ENCODE measurements at regions not wholly inside any gene's neighbourhood (a gene's known extent, or its start where the extent isn't known, plus 50 kb on each side); places are given as distances from the start of the nearest gene placed in this dataset.

DNA sequence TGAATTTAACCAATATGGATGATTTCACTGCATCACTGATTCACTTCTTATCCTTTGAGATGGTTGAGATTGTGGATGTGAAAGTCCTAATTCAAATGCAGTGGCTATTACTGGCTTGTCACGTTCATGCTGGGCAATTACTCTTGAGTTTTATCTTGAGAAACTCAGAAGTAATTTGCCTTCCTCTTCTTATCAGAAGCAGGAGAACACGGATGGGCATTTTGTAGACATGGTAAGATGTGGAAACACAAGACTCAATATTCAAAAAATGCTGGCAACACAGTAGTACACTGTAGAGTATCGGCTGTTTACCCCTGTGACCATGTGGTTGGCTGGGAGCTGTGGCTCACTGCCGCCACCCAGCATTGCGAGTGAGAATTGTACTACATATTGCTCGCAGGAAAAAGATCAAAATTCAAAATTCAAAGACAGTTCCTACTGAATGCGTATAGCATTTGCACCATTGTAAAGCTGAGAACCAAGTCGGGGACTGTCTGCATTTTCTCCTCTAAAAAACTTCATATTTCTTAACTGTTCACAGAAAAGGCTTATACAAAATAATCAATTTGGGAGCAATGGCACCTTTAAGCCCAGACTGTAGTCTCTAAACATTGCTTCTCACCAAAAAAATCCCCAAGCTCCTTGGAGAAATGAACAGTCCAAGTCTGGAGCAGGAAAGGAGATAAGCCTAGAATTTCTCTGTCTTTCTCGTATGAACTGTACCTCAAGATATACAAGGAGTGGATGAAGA lies 61.9 kb upstream of the ELOVL5 start (continued):
- TF ChIP-seq CEBPZ (IDR thresholded peaks at IDR 0.05; ENCODE audit: low read depth, low read length): no peak
- TF ChIP-seq PAX5 (IDR thresholded peaks at IDR 0.05; ENCODE audit: borderline replicate concordance, low read depth, low read length): 0 out of 2 replicates have a peak, but pooled peaks have one; percentile 19
- no peak for TF ChIP-seq KLF5 (IDR thresholded peaks at IDR 0.05; ENCODE audit: partially characterized antibody)
- TF ChIP-seq ETV6 (conservative IDR thresholded peaks at IDR 0.05 in 1 of 2, IDR thresholded peaks at IDR 0.05 in 1 of 2; ENCODE audit: borderline replicate concordance in 1 of 2, low read depth in 1 of 2): peak in 1 of 2 experiments; percentile 52; a peak in 1 of 4 replicates
- TF ChIP-seq PML (IDR thresholded peaks at IDR 0.05; ENCODE audit: low read length): no peak
- TF ChIP-seq CBX3 (IDR thresholded peaks at IDR 0.05; ENCODE audit: borderline replicate concordance, low read depth): no peak
- peak; percentile 69; the same call in 1 of the 2 replicates for TF ChIP-seq RB1 (IDR thresholded peaks at IDR 0.05; ENCODE audit: borderline replicate concordance)
- TF ChIP-seq, protein P1, sequence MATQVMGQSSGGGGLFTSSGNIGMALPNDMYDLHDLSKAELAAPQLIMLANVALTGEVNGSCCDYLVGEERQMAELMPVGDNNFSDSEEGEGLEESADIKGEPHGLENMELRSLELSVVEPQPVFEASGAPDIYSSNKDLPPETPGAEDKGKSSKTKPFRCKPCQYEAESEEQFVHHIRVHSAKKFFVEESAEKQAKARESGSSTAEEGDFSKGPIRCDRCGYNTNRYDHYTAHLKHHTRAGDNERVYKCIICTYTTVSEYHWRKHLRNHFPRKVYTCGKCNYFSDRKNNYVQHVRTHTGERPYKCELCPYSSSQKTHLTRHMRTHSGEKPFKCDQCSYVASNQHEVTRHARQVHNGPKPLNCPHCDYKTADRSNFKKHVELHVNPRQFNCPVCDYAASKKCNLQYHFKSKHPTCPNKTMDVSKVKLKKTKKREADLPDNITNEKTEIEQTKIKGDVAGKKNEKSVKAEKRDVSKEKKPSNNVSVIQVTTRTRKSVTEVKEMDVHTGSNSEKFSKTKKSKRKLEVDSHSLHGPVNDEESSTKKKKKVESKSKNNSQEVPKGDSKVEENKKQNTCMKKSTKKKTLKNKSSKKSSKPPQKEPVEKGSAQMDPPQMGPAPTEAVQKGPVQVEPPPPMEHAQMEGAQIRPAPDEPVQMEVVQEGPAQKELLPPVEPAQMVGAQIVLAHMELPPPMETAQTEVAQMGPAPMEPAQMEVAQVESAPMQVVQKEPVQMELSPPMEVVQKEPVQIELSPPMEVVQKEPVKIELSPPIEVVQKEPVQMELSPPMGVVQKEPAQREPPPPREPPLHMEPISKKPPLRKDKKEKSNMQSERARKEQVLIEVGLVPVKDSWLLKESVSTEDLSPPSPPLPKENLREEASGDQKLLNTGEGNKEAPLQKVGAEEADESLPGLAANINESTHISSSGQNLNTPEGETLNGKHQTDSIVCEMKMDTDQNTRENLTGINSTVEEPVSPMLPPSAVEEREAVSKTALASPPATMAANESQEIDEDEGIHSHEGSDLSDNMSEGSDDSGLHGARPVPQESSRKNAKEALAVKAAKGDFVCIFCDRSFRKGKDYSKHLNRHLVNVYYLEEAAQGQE (IDR thresholded peaks at IDR 0.05; ENCODE audit: low read depth, low read length): no peak
- TF ChIP-seq, protein P2, sequence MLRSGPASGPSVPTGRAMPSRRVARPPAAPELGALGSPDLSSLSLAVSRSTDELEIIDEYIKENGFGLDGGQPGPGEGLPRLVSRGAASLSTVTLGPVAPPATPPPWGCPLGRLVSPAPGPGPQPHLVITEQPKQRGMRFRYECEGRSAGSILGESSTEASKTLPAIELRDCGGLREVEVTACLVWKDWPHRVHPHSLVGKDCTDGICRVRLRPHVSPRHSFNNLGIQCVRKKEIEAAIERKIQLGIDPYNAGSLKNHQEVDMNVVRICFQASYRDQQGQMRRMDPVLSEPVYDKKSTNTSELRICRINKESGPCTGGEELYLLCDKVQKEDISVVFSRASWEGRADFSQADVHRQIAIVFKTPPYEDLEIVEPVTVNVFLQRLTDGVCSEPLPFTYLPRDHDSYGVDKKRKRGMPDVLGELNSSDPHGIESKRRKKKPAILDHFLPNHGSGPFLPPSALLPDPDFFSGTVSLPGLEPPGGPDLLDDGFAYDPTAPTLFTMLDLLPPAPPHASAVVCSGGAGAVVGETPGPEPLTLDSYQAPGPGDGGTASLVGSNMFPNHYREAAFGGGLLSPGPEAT (IDR thresholded peaks at IDR 0.05; ENCODE audit: low read depth): peak; percentile 36; the same call in 1 of the 2 replicates
- TF ChIP-seq, protein P3, sequence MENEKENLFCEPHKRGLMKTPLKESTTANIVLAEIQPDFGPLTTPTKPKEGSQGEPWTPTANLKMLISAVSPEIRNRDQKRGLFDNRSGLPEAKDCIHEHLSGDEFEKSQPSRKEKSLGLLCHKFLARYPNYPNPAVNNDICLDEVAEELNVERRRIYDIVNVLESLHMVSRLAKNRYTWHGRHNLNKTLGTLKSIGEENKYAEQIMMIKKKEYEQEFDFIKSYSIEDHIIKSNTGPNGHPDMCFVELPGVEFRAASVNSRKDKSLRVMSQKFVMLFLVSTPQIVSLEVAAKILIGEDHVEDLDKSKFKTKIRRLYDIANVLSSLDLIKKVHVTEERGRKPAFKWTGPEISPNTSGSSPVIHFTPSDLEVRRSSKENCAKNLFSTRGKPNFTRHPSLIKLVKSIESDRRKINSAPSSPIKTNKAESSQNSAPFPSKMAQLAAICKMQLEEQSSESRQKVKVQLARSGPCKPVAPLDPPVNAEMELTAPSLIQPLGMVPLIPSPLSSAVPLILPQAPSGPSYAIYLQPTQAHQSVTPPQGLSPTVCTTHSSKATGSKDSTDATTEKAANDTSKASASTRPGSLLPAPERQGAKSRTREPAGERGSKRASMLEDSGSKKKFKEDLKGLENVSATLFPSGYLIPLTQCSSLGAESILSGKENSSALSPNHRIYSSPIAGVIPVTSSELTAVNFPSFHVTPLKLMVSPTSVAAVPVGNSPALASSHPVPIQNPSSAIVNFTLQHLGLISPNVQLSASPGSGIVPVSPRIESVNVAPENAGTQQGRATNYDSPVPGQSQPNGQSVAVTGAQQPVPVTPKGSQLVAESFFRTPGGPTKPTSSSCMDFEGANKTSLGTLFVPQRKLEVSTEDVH (IDR thresholded peaks at IDR 0.05; ENCODE audit: low read depth, partially characterized antibody): no peak
- no peak for TF ChIP-seq TCF7 (IDR thresholded peaks at IDR 0.05; ENCODE audit: borderline replicate concordance)
- TF ChIP-seq DPF2 (IDR thresholded peaks at IDR 0.05): peak; percentile 26; the same call in 1 of the 2 replicates
- TF ChIP-seq SUPT20H (IDR thresholded peaks at IDR 0.05; ENCODE audit: borderline replicate concordance, control insufficient read depth, low read depth, low read length): no peak
- TF ChIP-seq, protein P4, sequence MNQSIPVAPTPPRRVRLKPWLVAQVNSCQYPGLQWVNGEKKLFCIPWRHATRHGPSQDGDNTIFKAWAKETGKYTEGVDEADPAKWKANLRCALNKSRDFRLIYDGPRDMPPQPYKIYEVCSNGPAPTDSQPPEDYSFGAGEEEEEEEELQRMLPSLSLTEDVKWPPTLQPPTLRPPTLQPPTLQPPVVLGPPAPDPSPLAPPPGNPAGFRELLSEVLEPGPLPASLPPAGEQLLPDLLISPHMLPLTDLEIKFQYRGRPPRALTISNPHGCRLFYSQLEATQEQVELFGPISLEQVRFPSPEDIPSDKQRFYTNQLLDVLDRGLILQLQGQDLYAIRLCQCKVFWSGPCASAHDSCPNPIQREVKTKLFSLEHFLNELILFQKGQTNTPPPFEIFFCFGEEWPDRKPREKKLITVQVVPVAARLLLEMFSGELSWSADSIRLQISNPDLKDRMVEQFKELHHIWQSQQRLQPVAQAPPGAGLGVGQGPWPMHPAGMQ (IDR thresholded peaks at IDR 0.05; ENCODE audit: borderline replicate concordance): no peak
- no peak; the same call in 1 of the 2 replicates for TF ChIP-seq GATAD2B (conservative IDR thresholded peaks at IDR 0.05; ENCODE audit: low read depth)

Measured in GM12878 (cell line).